Activated effector memory CD4-positive, alpha-beta T cell treated with anti-CD3 and anti-CD28 coated beads, Interleukin-2, amount 50 U/mL, for 16 hours (primary cell): ENCODE measurements at regions not wholly inside any gene's neighbourhood (a gene's known extent, or its start where the extent isn't known, plus 50 kb on each side); places are given as distances from the start of the nearest gene placed in this dataset.
"Not testable (repeated sequence)": the region's sequence is repeated elsewhere in the genome, so short reads cannot be mapped to it uniquely, and the experiment has no call there.

Experiments
- DNase-seq: peaks from one replicate; pipeline ENCODE4 v3.0.0-alpha.2; 2020

DNA sequence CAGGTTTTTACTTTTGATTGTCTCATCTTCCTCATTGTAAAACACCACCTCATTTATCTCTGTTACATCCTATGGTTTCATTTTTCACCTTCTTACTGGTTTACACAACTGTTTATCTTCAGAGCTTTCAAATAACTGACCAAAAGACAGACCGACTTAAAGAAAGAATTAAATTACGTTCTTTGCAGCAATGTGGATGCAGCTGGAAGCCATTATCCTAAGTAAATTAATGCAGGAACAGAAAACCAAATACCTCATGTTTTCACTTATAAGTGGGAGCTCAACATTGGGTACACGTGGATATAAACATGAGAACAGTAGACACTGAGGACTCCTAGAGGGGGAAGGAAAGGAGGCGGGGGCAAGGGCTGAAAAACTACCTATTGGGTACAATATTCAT is 729.0 kb upstream of the USP15 start:
- no peak for DNase-seq

DNA sequence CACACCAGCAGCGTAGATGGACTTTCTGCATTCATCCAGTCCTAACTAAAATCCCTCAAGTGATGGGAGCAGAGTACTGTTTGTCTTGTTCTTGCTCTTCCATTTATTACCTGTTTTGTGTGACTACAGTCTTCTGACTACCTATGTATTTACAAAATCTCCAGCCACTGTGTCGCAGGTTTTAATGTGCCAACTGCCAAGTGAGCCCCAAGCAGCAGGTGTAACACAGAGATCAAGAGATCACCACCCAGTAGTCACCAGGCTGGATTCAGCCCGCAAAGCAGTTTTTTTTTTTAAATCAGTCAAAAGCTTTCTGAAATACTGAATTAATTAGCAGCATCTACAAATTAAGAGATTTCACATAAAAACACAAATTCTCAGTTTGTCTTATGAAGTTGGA is 724.1 kb upstream of the USP15 start:
- no peak for DNase-seq

DNA sequence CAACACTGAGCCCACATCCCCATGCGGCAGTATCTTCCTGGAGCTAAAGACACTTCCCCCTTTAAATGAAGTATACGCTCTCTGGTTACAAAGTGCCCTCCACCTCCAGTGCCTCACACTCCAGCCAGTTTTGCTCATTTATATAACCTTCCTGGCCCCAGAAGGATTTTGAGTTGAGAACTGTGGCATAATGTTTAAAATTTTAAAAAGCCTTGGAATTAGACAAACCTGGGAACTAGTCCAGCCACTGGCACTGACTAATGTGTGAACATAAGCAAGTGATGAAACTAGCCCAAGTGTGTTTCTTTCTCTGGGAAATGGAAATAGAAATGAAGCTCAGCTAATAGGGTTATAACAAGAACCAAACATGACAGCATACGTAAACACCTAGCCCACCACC is 723.7 kb upstream of the USP15 start:
- no peak for DNase-seq

DNA sequence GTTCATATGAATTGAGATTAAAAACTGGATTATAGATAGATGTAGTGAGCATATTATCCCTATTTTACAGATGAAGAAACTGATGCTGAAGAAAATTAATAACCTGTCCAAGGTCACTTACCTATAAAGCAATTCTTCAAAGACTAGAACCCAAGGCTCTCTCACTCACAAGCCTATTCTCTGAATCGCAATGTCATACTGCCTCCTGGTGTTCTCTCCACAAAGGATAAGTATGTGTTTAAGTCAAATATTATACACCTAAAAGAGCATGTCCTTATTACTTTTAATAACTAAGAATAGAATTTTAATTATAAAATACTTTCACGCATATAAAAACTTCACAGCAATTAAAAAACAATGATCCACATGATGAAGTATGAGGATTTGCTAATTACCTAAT is 721.3 kb upstream of the USP15 start:
- DNase-seq = no peak

DNA sequence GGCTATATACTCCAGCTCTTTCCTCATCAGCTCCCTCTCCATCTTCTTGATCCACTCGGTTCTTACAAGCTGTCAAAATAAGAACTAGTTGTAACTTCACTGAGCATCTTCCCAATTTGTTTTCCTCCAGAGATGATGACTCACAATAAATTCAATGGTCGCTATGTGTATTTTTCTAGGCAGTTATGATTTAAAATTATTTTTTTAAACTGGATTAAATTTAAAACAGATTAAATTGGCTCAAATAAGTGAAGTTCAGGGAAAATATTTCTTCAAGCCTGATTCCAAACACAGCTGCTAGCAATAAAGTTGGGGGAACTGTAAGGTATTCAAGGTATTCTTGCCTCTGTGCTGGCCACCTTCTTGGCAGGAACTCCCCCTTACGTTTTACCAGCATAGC is 717.7 kb upstream of the USP15 start:
- DNase-seq = no peak

DNA sequence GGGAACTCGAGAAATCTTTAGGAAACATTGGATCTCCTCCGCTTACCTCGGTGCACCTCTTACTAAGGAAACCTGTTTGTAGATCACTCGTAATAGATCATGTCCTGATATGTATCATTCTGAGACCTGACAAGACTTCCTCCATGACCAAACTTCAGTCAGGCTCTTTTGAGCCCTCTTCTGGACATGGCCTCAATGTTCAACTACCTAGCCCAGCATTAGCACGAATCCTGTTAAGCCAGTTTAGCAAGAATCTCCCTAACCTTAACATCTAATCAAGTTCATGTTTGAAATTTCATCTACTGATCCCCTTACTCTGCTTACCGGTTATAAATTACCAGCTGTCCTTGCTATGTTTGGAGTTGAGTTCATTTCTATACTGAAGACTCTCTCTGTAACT is 713.9 kb upstream of the USP15 start:
- no peak for DNase-seq

DNA sequence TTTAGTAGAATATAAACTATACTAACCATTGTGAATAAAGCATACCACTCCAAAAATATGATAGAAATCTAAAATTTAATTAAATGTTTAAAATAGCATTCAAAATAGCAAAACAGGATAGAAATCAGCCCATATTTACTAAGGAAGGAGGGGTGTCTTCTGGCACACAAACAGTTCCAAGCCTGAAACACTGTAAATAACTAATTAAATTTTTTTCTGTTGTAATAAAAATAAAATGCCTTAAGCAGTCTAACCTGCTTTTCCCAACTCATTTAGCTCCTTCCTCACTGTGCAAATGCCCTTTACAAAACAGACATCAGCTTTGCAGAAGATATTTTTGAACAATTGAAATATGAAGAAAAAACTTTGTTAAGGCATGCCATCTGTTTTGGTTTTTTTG is 707.1 kb upstream of the USP15 start:
- no peak for DNase-seq

DNA sequence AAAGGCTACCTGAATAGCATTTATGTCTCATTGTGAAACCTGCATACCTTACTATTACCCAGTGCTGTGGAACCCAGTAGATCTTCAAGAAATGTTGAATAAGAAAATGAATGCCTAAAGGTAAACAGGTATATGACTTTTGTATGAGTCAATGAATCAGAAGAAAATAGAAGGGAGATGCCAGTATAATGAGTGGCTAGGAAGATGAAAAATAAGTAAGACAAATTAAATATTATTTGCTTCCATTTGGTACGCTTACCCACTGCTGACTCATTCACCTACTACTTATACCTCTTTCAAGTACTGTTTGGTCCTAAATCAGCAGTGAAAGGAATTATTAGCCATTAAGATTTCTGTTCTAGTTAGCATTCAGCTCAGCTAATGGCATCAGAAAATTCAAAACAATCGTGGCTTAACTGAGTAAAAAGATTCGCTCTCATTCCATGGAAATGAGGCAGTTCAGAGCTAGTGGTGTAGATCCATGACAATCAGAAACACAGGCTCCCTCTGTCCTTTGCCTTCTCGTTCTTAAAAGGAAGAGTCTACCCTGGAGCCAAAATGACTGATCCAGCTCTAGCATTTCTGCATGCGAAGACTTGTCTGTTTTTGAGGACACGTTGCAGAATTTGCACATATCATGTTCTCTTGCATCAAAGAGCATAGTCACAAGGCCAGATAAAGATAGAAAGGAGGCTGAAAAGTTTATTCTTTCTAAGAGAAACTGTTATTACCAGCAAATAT is 705.8 kb upstream of the USP15 start:
- no peak for DNase-seq

DNA sequence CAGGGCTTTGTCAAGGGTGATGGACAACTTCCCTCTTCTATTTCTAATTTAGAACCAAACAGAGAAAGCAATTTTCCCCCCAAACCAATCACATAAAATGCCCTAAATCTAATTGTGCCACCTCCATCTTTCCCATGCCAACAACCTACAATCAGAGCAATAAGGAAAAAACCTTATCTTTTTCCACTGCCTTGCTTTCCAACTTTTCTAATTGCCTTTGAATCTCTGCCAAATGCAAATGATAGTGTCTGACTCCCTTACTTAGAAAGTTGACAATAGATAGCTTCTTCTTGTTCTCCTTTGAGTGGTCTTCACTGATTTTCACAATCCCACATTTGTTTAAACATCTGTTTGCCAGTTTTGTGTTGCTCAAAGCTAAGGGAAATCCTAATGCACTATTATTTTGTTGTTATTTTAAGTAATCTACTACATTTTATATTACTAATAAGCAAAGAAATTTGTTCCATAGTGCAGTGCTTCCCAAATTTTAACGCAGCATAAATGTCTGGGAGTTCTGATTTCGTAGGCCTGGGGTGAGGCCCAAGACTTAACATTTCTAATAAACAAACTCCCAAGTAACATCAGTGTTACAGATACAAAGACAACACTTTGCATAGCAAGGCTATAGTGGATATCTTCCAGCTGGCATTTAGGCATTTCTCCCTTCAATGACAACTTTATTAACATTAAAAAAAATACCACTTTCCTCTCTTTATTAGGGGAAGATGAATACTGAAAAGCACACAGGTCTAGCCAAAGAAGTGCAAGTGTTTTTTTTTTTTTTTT is 696.3 kb upstream of the USP15 start:
- DNase-seq = no peak

DNA sequence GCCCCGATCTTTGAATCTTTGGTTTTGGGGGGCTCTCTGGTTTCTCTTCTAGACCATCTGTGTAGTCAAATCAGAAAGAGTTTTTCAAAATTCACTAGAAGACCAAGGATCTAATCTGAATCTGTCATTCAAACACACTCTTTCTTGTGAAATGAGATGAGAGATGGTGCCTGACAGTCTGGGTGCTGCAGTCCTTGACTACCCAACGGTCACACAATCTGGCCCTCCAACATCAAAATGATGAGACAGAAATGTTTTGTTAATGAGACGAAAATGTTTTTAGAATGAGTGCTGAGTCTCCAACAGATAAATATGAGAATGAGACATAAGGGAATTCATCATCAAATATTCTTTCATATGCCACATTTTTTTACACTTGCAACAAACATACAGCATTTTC is 695.7 kb upstream of the USP15 start:
- no peak for DNase-seq

DNA sequence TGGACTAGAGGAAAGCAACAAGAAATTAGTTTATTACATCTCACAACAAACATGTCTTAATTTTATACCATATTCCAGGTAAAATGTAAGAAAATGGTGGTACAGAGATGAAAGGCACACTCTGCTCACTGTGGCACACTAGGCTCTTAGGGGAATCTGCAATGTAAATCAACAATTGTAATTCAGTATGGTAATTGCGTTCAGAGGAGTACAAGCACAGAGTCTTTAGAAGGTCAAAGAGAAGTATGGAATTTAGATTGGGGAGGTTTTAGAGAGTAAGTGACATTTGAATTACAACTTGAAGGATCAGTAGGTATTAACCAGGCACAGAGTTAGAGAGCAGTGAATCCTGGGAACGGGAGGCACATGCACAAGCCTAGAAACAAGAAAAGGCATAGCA is 694.0 kb upstream of the USP15 start:
- no peak for DNase-seq

DNA sequence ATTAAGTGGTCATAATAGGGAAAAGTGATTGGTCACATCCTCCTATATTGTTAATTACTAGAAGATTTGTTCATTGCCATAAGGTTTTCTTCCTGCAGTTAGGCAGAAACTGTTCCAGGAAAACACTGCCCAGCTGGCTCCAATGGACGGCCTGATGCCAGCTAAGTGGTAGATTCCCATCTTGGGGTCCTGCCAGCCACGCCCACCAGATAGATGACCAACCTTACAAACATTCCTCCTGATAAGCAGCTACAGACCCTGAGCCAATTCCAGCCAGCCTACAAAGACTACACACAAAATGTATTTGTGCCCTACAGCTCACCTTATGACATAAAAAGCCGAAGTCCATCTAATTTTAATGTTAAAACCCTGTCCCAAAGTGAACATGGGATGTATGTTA is 685.9 kb upstream of the USP15 start:
- DNase-seq = no peak

DNA sequence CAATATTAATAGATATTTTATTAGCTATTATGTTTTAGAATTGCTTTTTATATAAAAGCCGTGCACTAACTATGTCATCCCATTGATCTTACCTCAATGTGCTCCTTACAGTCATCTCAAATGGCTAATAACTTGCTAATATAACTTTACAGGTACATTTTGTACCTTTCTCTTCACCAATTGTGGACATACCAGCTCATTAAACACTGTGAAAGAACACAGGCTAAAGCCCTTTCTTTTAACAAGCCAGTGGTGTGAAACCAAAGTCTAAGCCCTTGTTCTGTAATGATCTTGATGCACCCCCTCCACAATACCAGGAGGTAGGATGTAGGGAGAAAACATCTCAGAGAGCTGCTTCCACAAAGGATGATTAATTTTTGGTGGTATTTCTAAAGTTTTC is 675.3 kb upstream of the USP15 start:
- DNase-seq = no peak

DNA sequence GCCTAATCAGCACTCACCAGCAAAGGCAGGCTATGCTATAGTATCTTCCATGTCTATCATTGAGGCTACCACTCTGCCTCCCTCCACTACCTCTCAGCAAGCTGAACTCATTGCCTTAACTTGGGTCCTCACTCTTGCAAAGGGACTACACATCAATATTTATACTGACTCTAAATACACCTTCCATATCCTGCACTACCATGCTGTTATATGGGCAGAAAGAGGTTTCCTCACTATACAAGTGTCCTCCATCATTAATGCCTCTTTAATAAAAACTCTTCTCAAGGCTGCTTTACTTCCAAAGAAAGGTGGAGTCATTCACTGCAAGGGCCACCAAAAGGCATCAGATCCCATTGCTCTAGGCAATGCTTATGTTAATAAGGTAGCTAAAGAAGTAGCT is 669.3 kb upstream of the USP15 start:
- not testable (repeated sequence) for DNase-seq

DNA sequence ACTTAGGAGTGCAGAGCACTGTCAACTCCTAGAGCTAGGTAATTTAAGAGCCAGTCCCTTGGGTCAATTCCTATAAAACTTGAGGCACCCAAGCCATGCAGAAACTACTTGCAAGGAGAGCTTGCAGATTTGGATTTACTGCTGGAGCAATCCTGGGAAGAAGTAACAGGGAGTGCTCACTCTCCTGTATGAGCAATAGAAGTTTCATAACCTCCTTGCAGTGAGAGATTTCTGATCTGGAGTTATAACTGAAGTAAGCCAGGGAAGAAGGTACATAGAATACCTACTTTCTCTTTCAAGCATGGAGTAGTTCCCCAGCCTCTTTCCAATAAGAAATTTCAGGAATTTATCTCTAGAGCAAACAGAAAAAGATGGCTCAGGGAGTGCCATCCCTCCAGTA is 650.1 kb upstream of the USP15 start:
- DNase-seq = no peak

DNA sequence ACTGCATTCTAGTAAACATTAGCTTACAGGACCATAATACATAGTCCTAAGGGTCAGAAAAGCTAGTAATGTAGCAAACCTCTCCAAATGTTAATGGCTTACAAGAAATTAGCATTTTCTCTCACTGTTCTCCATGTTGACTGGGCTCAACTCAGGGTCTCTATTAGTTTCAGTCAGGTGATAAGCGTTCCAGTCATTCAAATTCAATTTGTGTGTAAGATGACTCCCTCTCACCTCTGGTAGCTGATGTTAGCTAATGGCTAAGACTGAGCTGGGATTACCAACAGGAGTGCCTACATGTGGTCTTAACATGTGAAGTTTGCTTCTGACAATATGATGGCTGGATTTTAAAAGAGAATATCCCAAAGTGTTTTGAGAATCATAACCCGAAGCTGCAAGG is 630.5 kb upstream of the USP15 start:
- DNase-seq = no peak

DNA sequence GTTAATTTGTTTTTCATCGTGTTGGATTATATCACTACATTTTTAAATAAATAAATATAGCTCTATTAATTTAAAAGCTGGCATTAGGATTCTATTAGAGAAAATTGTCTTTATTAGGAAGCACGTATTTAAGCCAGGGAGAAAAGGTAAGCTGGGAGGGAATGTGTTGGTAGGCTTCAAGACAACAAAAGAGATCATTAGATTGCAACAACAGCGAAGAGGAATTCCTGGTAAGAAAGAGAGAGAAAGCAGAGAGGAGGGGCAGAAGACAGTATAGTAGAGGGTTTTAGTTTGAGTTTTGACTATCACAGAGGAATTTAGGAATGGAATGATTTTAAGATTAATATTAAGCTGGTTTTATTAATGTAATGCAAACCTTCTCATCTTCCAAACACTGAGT is 613.6 kb upstream of the USP15 start:
- DNase-seq = no peak

DNA sequence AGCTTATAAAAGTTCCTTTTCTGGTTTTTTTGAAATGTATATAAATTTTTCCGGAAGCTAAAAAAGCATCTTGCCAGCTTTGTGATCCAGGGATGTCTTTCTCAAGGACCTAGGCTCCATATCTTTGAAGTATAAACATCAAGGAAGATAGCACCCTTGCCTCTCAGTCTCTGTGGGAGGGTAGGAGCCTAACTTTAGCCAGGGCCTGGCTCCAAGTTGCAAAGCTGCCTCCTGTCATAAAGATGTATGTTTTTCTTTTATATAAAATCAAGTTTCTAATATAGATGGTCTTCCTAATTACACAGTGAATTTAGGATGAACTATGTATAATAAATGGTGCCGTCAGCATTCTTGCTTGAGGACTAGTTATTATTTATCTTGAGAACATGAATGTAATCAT is 612.6 kb upstream of the USP15 start:
- no peak for DNase-seq

DNA sequence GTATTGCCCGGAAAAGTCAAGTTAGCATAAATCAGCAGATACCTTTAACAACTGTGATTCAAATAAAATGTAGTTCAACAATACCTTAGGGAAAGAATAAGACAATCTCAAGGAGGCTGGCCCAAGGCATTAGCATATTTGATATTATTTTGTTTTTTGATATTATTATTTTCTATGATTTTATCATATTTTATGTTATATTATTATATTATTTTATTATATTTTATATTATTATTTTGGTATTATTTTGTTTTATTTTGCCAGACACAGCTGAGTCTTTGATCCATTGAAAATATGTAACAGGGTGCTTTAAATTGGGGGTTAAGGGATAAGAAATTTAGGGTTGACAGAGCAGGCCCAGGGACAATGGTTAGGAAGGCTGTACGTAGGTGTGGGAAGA is 607.9 kb upstream of the USP15 start:
- no peak for DNase-seq

DNA sequence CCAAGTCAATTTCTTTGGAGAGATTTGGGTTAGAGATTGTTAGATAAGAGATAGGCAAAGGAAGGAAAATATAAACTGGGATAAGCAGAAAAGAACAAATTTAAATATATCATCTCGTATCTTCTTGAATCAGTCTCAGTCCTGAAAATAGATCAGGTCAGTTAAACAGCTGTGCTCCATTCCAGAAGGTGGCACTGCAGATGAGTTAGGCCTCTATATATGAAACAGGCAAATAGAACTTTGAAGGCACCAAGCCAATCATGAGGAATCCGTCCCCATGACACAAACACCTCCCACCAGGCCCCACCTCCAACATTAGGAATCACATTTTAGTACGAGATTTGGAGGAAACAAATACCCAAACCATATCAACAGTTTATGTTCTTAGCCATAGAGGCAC is 605.5 kb upstream of the USP15 start:
- no peak for DNase-seq

DNA sequence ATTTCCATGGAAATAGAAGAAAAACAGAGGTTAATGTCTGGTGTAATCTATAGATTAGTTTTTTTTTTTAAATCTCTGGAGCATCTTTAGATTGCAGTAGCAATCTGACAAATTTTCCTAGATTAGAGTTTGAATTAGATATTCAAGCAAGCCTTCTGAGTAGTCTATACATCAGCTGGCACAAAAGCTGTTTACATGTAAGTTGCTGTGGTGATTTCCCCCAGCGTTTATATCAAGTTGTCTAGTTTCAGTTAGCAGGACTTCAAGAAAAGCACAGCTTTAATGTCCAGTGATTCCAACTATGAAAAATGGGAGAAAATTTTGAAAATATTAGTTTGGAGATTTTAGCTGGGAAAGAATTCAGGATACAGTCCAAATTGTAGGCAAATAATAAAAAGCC is 605.0 kb upstream of the USP15 start:
- DNase-seq = no peak

DNA sequence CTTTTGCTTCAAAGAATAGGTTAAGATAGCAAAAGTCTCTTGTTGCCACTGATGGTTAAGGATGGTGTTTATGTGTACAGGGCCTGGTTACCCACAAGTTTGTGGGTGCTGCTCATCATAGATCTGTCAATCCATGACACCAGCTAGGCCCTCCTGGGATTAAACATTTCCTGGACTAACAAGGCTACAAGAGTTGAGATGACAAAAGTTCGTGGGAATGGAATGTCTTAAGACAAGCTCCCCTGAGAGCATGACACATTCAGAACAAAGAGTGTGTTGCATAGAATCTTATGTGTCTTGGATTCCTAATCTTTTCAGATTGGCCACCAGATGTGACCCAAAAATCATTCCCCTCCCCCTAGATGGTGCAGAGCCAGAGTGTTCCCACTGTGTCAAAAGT is 592.5 kb upstream of the USP15 start:
- DNase-seq = no peak

DNA sequence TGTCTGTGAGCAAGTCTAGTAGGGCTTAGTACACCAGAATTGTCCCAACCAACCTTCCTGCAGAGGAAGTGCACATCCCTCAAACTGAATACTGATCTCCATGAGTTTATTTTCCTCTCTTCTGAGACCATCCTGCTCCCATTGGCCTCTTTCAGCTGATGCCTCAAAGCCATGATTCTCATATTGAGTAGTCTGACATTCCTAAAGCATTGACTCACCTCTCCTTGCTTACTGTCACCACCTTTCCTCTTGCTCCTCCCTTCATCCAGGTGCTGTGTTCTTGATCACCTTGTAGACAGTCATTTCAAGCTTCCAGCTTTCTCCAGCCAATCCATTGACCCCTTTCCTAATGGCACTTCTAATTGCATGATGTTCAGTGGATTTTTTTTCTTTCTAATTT is 583.7 kb upstream of the USP15 start:
- no peak for DNase-seq

DNA sequence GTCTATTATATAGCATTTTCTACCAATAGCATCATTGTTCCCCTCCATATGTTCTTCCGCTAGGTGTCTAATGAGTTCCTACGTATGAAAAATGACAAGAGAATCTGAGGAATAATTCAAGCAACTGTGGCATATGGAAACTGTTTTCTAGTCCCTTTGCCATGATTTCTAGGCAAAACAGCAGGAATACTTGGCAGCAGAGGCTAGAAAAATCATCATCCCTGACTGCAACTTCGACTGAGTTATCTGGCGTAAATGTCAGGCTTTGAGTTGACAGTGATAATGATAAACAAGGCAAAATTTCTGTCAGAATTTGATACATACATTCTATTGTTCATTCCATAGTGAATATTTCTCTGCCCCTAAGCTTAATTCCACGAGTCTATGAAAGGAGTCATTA is 572.8 kb upstream of the USP15 start:
- no peak for DNase-seq

DNA sequence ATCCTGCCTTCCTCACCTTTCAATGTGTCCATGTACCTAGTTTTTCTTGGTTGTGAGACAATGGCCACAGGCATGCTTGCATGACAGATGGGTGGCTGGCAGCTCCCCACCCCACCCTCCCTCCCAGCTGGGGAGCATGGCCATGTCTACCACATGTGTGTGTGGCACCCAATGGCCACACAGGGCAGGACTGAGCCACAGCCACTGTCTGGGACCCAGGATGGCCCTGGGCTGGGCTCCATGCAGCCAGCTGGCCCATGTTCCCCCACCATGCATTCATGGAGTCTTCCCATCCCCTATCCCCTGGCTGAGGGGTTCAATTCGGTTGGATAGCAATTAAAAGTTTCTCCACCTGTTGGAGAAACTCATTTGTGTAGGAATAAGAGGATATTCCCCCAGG is 566.0 kb upstream of the USP15 start:
- DNase-seq = no peak
